GM10248 (cell line): ENCODE measurements at regions not wholly inside any gene's neighbourhood (a gene's known extent, or its start where the extent isn't known, plus 50 kb on each side); places are given as distances from the start of the nearest gene placed in this dataset.

Experiments used
- CTCF ChIA-PET: fragments of 300-600 bp; sonication (Branson Sonifier 250); formaldehyde crosslinking; extraction: SDS; loops from one replicate; lab custom pipeline; 2021; ENCODE audit warnings: antibody characterized with exemption; lab: Yijun Ruan, JAX
- POLR2A ChIA-PET: fragments of 350-650 bp; sonication (Branson Sonifier 250); formaldehyde crosslinking; extraction: SDS; loops from one replicate; lab custom pipeline; 2020; ENCODE audit warnings: antibody characterized with exemption; lab: Yijun Ruan, JAX
- DNase-seq: peaks from one replicate; pipeline ENCODE4 v3.0.0; 2012; ENCODE audit errors: extremely low spot score
- TF ChIP-seq, protein P1 (sequence below): IDR thresholded peaks from 2 replicates; pipeline ENCODE4 v1.5.1; 2012; ENCODE audit warnings: mild to moderate bottlenecking, low read depth; ENCODE audit errors: extremely low read depth, missing control alignments, control extremely low read depth

DNA sequence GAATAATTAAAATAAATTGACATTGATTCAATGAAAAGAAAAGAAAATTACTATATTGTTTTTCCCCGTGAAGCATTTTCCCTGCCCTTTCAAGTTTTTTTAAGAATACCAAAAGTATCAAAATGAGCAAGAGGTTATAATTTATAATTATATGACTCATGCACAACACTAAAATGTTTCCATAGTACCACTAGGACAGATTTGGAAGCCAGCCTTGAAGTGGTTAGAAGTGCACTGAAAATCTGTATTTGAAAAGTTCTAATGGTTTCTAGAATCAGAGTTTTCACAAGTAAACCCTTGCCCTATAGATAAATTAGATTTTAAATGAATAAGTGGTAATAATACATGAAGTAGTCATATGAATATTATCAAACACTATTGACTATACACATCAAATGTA, 140.9 kb downstream of the HNRNPD start:
- POLR2A ChIA-PET: no interaction called here
- DNase-seq: no peak
- TF ChIP-seq, protein P1, sequence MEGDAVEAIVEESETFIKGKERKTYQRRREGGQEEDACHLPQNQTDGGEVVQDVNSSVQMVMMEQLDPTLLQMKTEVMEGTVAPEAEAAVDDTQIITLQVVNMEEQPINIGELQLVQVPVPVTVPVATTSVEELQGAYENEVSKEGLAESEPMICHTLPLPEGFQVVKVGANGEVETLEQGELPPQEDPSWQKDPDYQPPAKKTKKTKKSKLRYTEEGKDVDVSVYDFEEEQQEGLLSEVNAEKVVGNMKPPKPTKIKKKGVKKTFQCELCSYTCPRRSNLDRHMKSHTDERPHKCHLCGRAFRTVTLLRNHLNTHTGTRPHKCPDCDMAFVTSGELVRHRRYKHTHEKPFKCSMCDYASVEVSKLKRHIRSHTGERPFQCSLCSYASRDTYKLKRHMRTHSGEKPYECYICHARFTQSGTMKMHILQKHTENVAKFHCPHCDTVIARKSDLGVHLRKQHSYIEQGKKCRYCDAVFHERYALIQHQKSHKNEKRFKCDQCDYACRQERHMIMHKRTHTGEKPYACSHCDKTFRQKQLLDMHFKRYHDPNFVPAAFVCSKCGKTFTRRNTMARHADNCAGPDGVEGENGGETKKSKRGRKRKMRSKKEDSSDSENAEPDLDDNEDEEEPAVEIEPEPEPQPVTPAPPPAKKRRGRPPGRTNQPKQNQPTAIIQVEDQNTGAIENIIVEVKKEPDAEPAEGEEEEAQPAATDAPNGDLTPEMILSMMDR: no peak
- CTCF ChIA-PET: no interaction called here

DNA sequence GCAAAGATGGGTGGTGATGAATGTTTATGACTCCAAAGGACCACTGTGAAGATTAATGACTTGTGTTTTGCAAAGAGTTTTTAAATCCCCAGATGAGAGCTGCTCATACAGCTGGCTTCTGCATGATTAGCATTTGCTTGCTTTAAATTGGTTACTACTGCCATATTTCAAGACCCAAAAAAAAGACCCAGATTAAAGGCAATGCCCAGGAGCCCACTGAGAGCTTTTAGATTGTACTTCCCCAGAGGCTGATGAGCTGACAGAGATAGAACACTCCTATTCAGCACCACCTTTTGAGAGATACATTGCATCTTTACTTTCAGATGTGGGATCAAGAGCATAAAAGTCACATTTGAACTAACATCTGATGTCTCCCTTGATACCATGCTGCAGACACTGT, 142.0 kb downstream of the HNRNPD start:
- ChIA-PET CTCF (no interaction called here), POLR2A (no interaction called here)
- TF ChIP-seq, protein P1: no peak

DNA sequence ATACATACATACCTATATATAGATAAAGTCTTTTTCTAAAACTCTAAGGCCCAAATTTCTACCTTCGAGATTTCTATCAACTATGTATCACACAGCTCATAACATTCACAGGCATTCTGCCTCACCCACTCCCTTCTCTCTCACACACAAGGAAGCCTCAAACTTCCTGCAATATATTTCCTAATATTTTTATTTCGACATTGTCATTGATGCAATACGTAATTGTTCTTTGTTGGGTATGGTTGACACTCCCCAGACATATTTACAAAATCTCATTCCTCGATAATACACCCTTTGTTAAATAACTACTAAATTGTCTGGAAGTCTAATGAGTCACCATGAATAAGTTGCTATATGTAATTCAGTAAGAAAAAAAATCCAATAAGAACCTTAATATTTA, 143.5 kb downstream of the HNRNPD start:
- CTCF ChIA-PET: no interaction called here
- DNase-seq: no peak
- TF ChIP-seq, protein P1: no peak
- POLR2A ChIA-PET: no interaction called here

More for the DNA sequence above, 142.0 kb downstream of the HNRNPD start:
- DNase-seq: no peak

DNA sequence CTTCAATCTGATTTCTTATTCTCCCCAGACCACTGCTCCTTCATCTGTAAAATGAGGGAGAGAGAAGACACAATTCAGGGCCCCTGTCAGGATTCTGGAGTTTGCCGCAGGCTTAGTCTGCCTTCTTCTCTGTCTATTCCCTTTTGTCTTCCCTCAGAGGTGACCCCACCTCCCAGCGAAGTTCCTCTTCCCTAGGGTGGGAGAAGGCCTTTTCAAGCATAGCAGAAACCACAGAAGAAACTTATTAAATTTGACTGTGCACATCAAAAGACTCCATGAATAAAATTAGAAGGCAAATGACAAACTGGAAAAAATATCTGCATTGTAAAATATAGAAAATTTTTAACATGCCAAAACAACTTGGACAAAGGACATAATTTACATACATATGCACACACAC, 148.8 kb downstream of the HNRNPD start:
- TF ChIP-seq, protein P1: no peak
- ChIA-PET POLR2A (no interaction called here), CTCF (no interaction called here)
- DNase-seq: no peak

DNA sequence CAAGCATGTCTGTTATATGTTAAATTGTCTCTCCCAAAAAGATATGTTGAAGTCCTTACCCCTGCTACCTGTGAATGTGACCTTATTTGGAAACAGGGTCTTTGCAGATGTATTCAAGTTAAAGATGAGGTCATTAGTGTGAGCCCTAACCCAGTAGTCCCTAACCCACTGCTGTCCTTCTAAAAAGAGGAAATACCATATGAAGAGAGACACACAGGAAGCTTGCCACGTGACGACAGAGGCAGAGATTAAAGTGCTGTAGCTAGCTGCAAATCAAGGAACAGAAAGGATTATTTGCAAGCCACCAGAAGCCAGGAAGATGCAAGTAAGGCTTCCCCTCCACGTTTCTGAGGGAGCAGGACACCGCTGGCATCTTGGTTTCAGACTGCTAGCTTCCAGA, 150.1 kb downstream of the HNRNPD start:
- ChIA-PET CTCF (no interaction called here), POLR2A (no interaction called here)
- no peak for DNase-seq
- TF ChIP-seq, protein P1: no peak

DNA sequence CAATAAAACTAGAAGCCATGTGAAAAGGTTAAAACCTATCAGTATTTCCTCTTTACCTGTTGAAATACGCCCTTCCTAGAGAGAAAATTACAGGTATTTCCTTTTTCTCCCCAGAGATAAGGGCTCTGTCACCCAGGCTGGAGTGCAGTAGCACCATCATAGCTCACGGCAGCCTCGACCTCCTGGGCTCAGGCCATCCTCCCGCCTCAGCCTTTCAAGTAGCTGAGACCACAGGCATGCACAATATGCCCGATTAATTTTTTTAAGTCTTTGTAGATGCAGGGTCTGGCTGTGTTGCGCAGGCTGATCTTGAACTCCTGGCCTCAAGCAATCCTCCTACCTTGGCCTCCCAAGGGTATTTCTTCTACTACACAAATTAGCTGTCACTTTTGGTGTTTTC, 154.4 kb downstream of the HNRNPD start:
- DNase-seq: no peak
- POLR2A ChIA-PET: no interaction called here
- TF ChIP-seq, protein P1: no peak
- CTCF ChIA-PET: no interaction called here
